ENCODE measurements at regions not wholly inside any gene's neighbourhood (a gene's known extent, or its start where the extent isn't known, plus 50 kb on each side); places are given as distances from the start of the nearest gene placed in this dataset.
"Not testable (repeated sequence)": the region's sequence is repeated elsewhere in the genome, so short reads cannot be mapped to it uniquely, and the experiment has no call there.

GRCh38 chr3:139134678-139135372 lies 90.1 kb upstream of the PRR23C start:
- FAIRE-seq, result no peak
- no peak for TF ChIP-seq POLR2A (IDR thresholded peaks at IDR 0.05; ENCODE audit: low read depth, low read length)
- no peak for DNase-seq (ENCODE audit: insufficient read length, low spot score)

- no peak for FAIRE-seq
- no peak for TF ChIP-seq POLR2A (IDR thresholded peaks at IDR 0.05; ENCODE audit: low read depth, low read length)
- DNase-seq (ENCODE audit: insufficient read length, low spot score), result no peak
Measured at GRCh38 chr3:139135657-139136056, 91.0 kb upstream of the PRR23C start.

- DNase-seq (ENCODE audit: insufficient read length, low spot score) (no peak), FAIRE-seq (no peak)
- no peak for TF ChIP-seq POLR2A (IDR thresholded peaks at IDR 0.05; ENCODE audit: low read depth, low read length)
Measured at GRCh38 chr3:139136469-139137202, 91.9 kb upstream of the PRR23C start.

GRCh38 chr3:139140553-139140952 lies 95.9 kb upstream of the PRR23C start:
- TF ChIP-seq POLR2A (IDR thresholded peaks at IDR 0.05; ENCODE audit: low read depth, low read length), result no peak
- DNase-seq (ENCODE audit: insufficient read length, low spot score) (no peak), FAIRE-seq (no peak)

GRCh38 chr3:139145980-139146379 lies 101.3 kb upstream of the PRR23C start:
- DNase-seq (ENCODE audit: insufficient read length, low spot score); FAIRE-seq: not testable (repeated sequence)

GRCh38 chr3:139151530-139151929 lies 106.8 kb upstream of the PRR23C start:
- FAIRE-seq (no peak), DNase-seq (ENCODE audit: insufficient read length, low spot score) (no peak)
- no peak for TF ChIP-seq POLR2A (IDR thresholded peaks at IDR 0.05; ENCODE audit: low read depth, low read length)

GRCh38 chr3:139153434-139153833 lies 108.7 kb upstream of the PRR23C start:
- not testable (repeated sequence) for DNase-seq (ENCODE audit: insufficient read length, low spot score); FAIRE-seq

- DNase-seq (ENCODE audit: insufficient read length, low spot score) (no peak), FAIRE-seq (no peak)
- TF ChIP-seq POLR2A (IDR thresholded peaks at IDR 0.05; ENCODE audit: low read depth, low read length), result no peak
Measured at GRCh38 chr3:139157161-139157932, 112.7 kb upstream of the PRR23C start.

GRCh38 chr3:139159356-139159755 lies 114.7 kb upstream of the PRR23C start:
- TF ChIP-seq POLR2A (IDR thresholded peaks at IDR 0.05; ENCODE audit: low read depth, low read length), result no peak
- DNase-seq (ENCODE audit: insufficient read length, low spot score) (no peak), FAIRE-seq (no peak)

- DNase-seq (ENCODE audit: insufficient read length, low spot score) (no peak), FAIRE-seq (no peak)
- no peak for TF ChIP-seq POLR2A (IDR thresholded peaks at IDR 0.05; ENCODE audit: low read depth, low read length)
Measured at GRCh38 chr3:139173372-139174108, 128.8 kb upstream of the PRR23C start.

GRCh38 chr3:139180489-139180888 lies 135.8 kb upstream of the PRR23C start:
- DNase-seq (ENCODE audit: insufficient read length, low spot score), result no peak
- TF ChIP-seq POLR2A (IDR thresholded peaks at IDR 0.05; ENCODE audit: low read depth, low read length), result no peak
- no peak for FAIRE-seq

- no peak for TF ChIP-seq POLR2A (IDR thresholded peaks at IDR 0.05; ENCODE audit: low read depth, low read length)
- DNase-seq (ENCODE audit: insufficient read length, low spot score) (no peak), FAIRE-seq (no peak)
Measured at GRCh38 chr3:139182143-139182542, 137.5 kb upstream of the PRR23C start.

- DNase-seq (ENCODE audit: insufficient read length, low spot score) (no peak), FAIRE-seq (no peak)
- TF ChIP-seq POLR2A (IDR thresholded peaks at IDR 0.05; ENCODE audit: low read depth, low read length), result no peak
Measured at GRCh38 chr3:139182598-139182997, 137.9 kb upstream of the PRR23C start.

- no peak for FAIRE-seq
- no peak for TF ChIP-seq POLR2A (IDR thresholded peaks at IDR 0.05; ENCODE audit: low read depth, low read length)
Measured at GRCh38 chr3:139185527-139185926, 140.8 kb upstream of the PRR23C start.

More at GRCh38 chr3:139185527-139185926, 140.8 kb upstream of the PRR23C start:
- DNase-seq (ENCODE audit: insufficient read length, low spot score), result no peak
